ENCODE measurements at regions not wholly inside any gene's neighbourhood (a gene's known extent, or its start where the extent isn't known, plus 50 kb on each side); places are given as distances from the start of the nearest gene placed in this dataset.

GRCh38 chr21:39053126-39053525 lies 130.1 kb downstream of the PSMG1 start:
- TF ChIP-seq CTCF (IDR thresholded peaks at IDR 0.05; ENCODE audit: low read depth, low read length, poor library complexity, severe bottlenecking), result no peak
- TF ChIP-seq EZH2phosphoT487 (IDR thresholded peaks at IDR 0.05; ENCODE audit: borderline replicate concordance, low read length), result no peak
